H1 (cell line): ENCODE measurements at regions not wholly inside any gene's neighbourhood (a gene's known extent, or its start where the extent isn't known, plus 50 kb on each side); places are given as distances from the start of the nearest gene placed in this dataset.
A peak's percentile ranks its signal among the peaks of the same experiment; 100 is the strongest.

Experiments used
- CTCF ChIA-PET: fragments of 300-600 bp; sonication (Branson Sonifier 250); formaldehyde crosslinking; loops from one replicate; lab custom pipeline; 2021; ENCODE audit not compliant: partially characterized antibody; lab: Charles Lee
- POLR2A ChIA-PET: fragments of 300-600 bp; sonication (Branson Sonifier 250); formaldehyde crosslinking; loops from one replicate; lab custom pipeline; 2021; ENCODE audit warnings: inconsistent platforms; ENCODE audit not compliant: partially characterized antibody; lab: Charles Lee
- DNase-seq, 2 experiments: peaks; one replicate each; pipeline versions ENCODE4 v3.0.0 to v3.0.0-alpha.2; 2010 to 2022; ENCODE audit warnings: low spot score in 2 of 2, low read depth in 1 of 2, mixed read lengths in 1 of 2
- FAIRE-seq: peaks from 2 replicates; lab custom pipeline; 2011; peaks lifted over from hg19 to GRCh38; lab: Jason Lieb, UNC
- H2AFZ ChIP-seq: 2 replicates; pipeline ENCODE4 v1.8.1; 2012; ENCODE audit warnings: low read length, inconsistent platforms
- H2AK5ac ChIP-seq: 2 replicates; pipeline ENCODE4 v1.6.1; 2013; ENCODE audit warnings: low read depth, low read length
- H2BK120ac ChIP-seq: replicated peaks from 2 replicates; pipeline ENCODE3; 2013; ENCODE audit warnings: low read depth, low read length, inconsistent platforms
- H2BK12ac ChIP-seq: 2 replicates; pipeline ENCODE4 v1.6.1; 2013; ENCODE audit warnings: low read depth, low read length
- H2BK15ac ChIP-seq: 2 replicates; pipeline ENCODE4 v1.6.1; 2013; ENCODE audit warnings: low read length
- H2BK20ac ChIP-seq: 2 replicates; pipeline ENCODE4 v1.6.1; 2013; ENCODE audit warnings: low read length
- H2BK5ac ChIP-seq: 2 replicates; pipeline ENCODE4 v1.6.1; 2013; ENCODE audit warnings: low read depth, low read length
- H3K14ac ChIP-seq: 2 replicates; pipeline ENCODE4 v1.6.1; 2013; ENCODE audit warnings: inconsistent platforms; ENCODE audit not compliant: insufficient read length
- H3K18ac ChIP-seq: 2 replicates; pipeline ENCODE4 v1.6.1; 2013; ENCODE audit warnings: low read length; ENCODE audit errors: extremely low read depth
- H3K23ac ChIP-seq: 2 replicates; pipeline ENCODE4 v1.6.1; 2013; ENCODE audit warnings: inconsistent platforms; ENCODE audit not compliant: insufficient read length
- H3K23me2 ChIP-seq: 2 replicates; pipeline ENCODE4 v1.6.1; 2013; ENCODE audit warnings: low read depth, low read length
- H3K27ac ChIP-seq: 2 replicates; pipeline ENCODE4 v1.6.1; 2011; ENCODE audit warnings: low read depth, low read length, inconsistent platforms
- H3K27me3 ChIP-seq, 4 experiments: replicated peaks in 1 of 4; 1 replicate in 1 of 4; 2 replicates in 3 of 4; pipeline versions ENCODE4 v1.6.1 to v1.8.1; 2011 to 2013; ENCODE audit warnings: low read length in 3 of 4, mild to moderate bottlenecking in 3 of 4, inconsistent platforms in 2 of 4, mixed read lengths in 2 of 4, moderate library complexity in 1 of 4; ENCODE audit not compliant: control insufficient read depth in 3 of 4, insufficient read depth in 3 of 4; ENCODE audit errors: extremely low read depth in 1 of 4
- H3K36me3 ChIP-seq, 4 experiments: 2 replicates each; pipeline versions ENCODE4 v1.6.1 to v1.8.1; 2011 to 2013; ENCODE audit warnings: mild to moderate bottlenecking in 4 of 4, low read length in 3 of 4, moderate library complexity in 2 of 4, control low read depth in 1 of 4, inconsistent platforms in 1 of 4; ENCODE audit not compliant: insufficient read depth in 4 of 4, control insufficient read depth in 2 of 4
- H3K4ac ChIP-seq: replicated peaks from 2 replicates; pipeline ENCODE3; 2013; ENCODE audit warnings: low read length, low read depth, mixed read lengths, inconsistent platforms; ENCODE audit not compliant: insufficient read length
- H3K4me1 ChIP-seq, 4 experiments: replicated peaks in 1 of 4; 1 replicate in 1 of 4; 2 replicates in 3 of 4; pipeline versions ENCODE4 v1.6.1 to v1.8.1; 2011 to 2013; ENCODE audit warnings: low read length in 3 of 4, inconsistent platforms in 2 of 4, mixed read lengths in 1 of 4; ENCODE audit not compliant: insufficient read depth in 4 of 4, control insufficient read depth in 3 of 4
- H3K4me2 ChIP-seq, 2 experiments: 2 replicates each; pipeline versions ENCODE4 v1.6.1 to v1.8.1; 2011 to 2013; ENCODE audit warnings: low read depth in 2 of 2, low read length in 2 of 2, control low read depth in 1 of 2, inconsistent platforms in 1 of 2, mild to moderate bottlenecking in 1 of 2; ENCODE audit not compliant: insufficient read depth in 1 of 2
- H3K4me3 ChIP-seq, 4 experiments: fragments of 200-600, 300-600 bp in 1 of 4; sonication (generic), shearing (Covaris generic), sonication (Bioruptor Twin) in 1 of 4; 2 replicates each; pipeline versions ENCODE4 v1.5.1 to v1.8.1; 2011 to 2016; ENCODE audit warnings: low read length in 4 of 4, low read depth in 3 of 4, control low read depth in 2 of 4, inconsistent platforms in 2 of 4, mild to moderate bottlenecking in 2 of 4, mixed read lengths in 1 of 4, moderate library complexity in 1 of 4; ENCODE audit not compliant: insufficient read depth in 2 of 4; ENCODE audit errors: extremely low read depth in 1 of 4
- H3K56ac ChIP-seq: replicated peaks from 2 replicates; pipeline ENCODE3; 2013; ENCODE audit warnings: low read depth, mild to moderate bottlenecking, mixed read lengths, low read length, inconsistent platforms; ENCODE audit not compliant: insufficient read length
- H3K79me1 ChIP-seq: 2 replicates; pipeline ENCODE4 v1.6.1; 2013; ENCODE audit warnings: low read depth, low read length, control low read depth
- H3K79me2 ChIP-seq, 2 experiments: 2 replicates each; pipeline versions ENCODE4 v1.6.1 to v1.8.1; 2012 to 2013; ENCODE audit warnings: low read length in 2 of 2, mild to moderate bottlenecking in 2 of 2, inconsistent platforms in 1 of 2; ENCODE audit not compliant: insufficient read depth in 2 of 2, control insufficient read depth in 1 of 2
- H3K9ac ChIP-seq, 4 experiments: replicated peaks in 1 of 4; 1 replicate in 1 of 4; 2 replicates in 3 of 4; pipeline versions ENCODE4 v1.6.1 to v1.8.1; 2011 to 2013; ENCODE audit warnings: low read depth in 3 of 4, low read length in 3 of 4, control low read depth in 2 of 4, mild to moderate bottlenecking in 2 of 4, moderate library complexity in 2 of 4, inconsistent platforms in 1 of 4; ENCODE audit errors: extremely low read depth in 1 of 4
- H3K9me3 ChIP-seq, 2 experiments: 2 replicates each; pipeline versions ENCODE4 v1.6.1 to v1.8.1; 2012 to 2013; ENCODE audit warnings: mild to moderate bottlenecking in 2 of 2, moderate library complexity in 2 of 2, control low read depth in 1 of 2, inconsistent platforms in 1 of 2, low read depth in 1 of 2, low read length in 1 of 2, mixed read lengths in 1 of 2; ENCODE audit not compliant: insufficient read depth in 2 of 2
- H4K20me1 ChIP-seq, 2 experiments: replicated peaks in 1 of 2; 2 replicates each; pipeline versions ENCODE3 to v1.8.1; 2011 to 2013; ENCODE audit warnings: inconsistent platforms in 2 of 2, low read length in 2 of 2, mild to moderate bottlenecking in 1 of 2; ENCODE audit not compliant: insufficient read depth in 2 of 2, control insufficient read depth in 1 of 2
- H4K5ac ChIP-seq: 2 replicates; pipeline ENCODE4 v1.6.1; 2013; ENCODE audit warnings: low read length, low read depth, mixed read lengths, inconsistent platforms; ENCODE audit not compliant: insufficient read length
- H4K8ac ChIP-seq: 2 replicates; pipeline ENCODE4 v1.8.0; 2013; ENCODE audit warnings: mild to moderate bottlenecking, moderate library complexity, low read length, inconsistent platforms; ENCODE audit not compliant: insufficient read depth; ENCODE audit errors: extremely low read depth
- H4K91ac ChIP-seq: replicated peaks from 2 replicates; pipeline ENCODE3; 2013; ENCODE audit warnings: low read length, mixed read lengths, inconsistent platforms; ENCODE audit not compliant: insufficient read length
- CTCF ChIP-seq, 3 experiments: IDR thresholded peaks; 1 replicate in 2 of 3; 2 replicates in 1 of 3; pipeline versions ENCODE4 v1.5.1 to v1.6.1; 2011; ENCODE audit warnings: low read length in 3 of 3, mild to moderate bottlenecking in 3 of 3, inconsistent platforms in 2 of 3, low read depth in 1 of 3, moderate library complexity in 1 of 3; ENCODE audit not compliant: insufficient read depth in 1 of 3; ENCODE audit errors: control extremely low read depth in 1 of 3
- EGR1 ChIP-seq: IDR thresholded peaks from 2 replicates; pipeline ENCODE4 v1.6.1; 2011; ENCODE audit warnings: low read depth, low read length, borderline replicate concordance
- MAFK ChIP-seq: IDR thresholded peaks from 2 replicates; pipeline ENCODE4 v1.6.1; 2012; ENCODE audit warnings: low read depth, mild to moderate bottlenecking, improper control_type of control experiment, low read length
- POLR2AphosphoS5 ChIP-seq: IDR thresholded peaks from 2 replicates; pipeline ENCODE4 v1.6.1; 2011; ENCODE audit warnings: low read depth, low read length
- RNF2 ChIP-seq: fragments of 200-900, 300-1000 bp; sonication (generic); IDR thresholded peaks from 2 replicates; pipeline ENCODE4 v1.7.1; 2016; ENCODE audit warnings: borderline replicate concordance, low read depth, mild to moderate bottlenecking, antibody characterized with exemption, low read length; ENCODE audit not compliant: poor library complexity, severe bottlenecking; ENCODE audit errors: missing control alignments
- SIN3A ChIP-seq, 2 experiments: IDR thresholded peaks in 1 of 2; conservative IDR thresholded peaks in 1 of 2; 2 replicates each; pipeline ENCODE4 v1.6.1; 2011 to 2012; ENCODE audit warnings: low read length in 2 of 2, improper control_type of control experiment in 1 of 2, low read depth in 1 of 2, mild to moderate bottlenecking in 1 of 2
- WGBS, 2 experiments: shearing (Covaris generic) in 1 of 2; methylation state at CpG; one replicate each; pipeline versions ENCODE4 v1.1.6 to v1.1.7; 2013 to 2015; ENCODE audit warnings: low lambda C conversion rate in 2 of 2, mixed read lengths in 2 of 2, inconsistent platforms in 1 of 2, low coverage in 1 of 2, missing lambda C conversion rate in 1 of 2; ENCODE audit not compliant: insufficient replicate concordance in 2 of 2, insufficient coverage in 1 of 2, insufficient read length in 1 of 2; ENCODE audit errors: extremely low coverage in 1 of 2, missing lambda C conversion rate in 1 of 2; 5-methylcytosine and 5-hydroxymethylcytosine counted together

GRCh38 chr5:168142402-168142801, 149.0 kb upstream of the WWC1 start:
- Histone ChIP-seq H2BK12ac (no peak overlapping the region), H3K4me1 (peaks cover 0 to 4% (median 2%) of the 10 kb centered on the region in 4 experiments; a peak in 4 of 7 replicates), H3K23me2 (no peaks in the 10 kb centered on the region), H3K9me3 (no peaks in the 10 kb centered on the region), H3K36me3 (no peaks in the 10 kb centered on the region), H4K5ac (no peak overlapping the region), H3K4me2 (no peak overlapping the region), H2BK120ac (no peak overlapping the region), H3K27ac (no peak overlapping the region), H2BK20ac (no peak overlapping the region), H3K18ac (no peak overlapping the region), H2BK5ac (no peak overlapping the region), H4K20me1 (no peaks in the 10 kb centered on the region), H3K4me3 (no peak overlapping the region), H2AK5ac (no peak overlapping the region), H3K56ac (no peak overlapping the region), H3K79me2 (no peaks in the 10 kb centered on the region), H4K91ac (no peak overlapping the region), H3K14ac (no peak overlapping the region), H3K9ac (no peak overlapping the region), H3K23ac (no peak overlapping the region), H2BK15ac (no peak overlapping the region), H3K27me3 (no peaks in the 10 kb centered on the region), H3K4ac (no peak overlapping the region), H4K8ac (no peak overlapping the region), H2AFZ (no peak overlapping the region), H3K79me1 (no peaks in the 10 kb centered on the region)
- FAIRE-seq: peak; percentile 71
- CTCF ChIA-PET: interaction anchor here (1.1 to 2.0 kb wide), 2 partner anchors 28 to 78 kb away, joined by 3 to 6 read pairs; no protein-coding TSS in a partner anchor
- no peak for DNase-seq
- POLR2A ChIA-PET: no interaction called here
- WGBS, 2 experiments: 86% methylated on average over 2 of the region's 2 CpGs; no CpG with 5 or more reads in 1 of the 2 experiments
- no peak for TF ChIP-seq EGR1
- TF ChIP-seq POLR2AphosphoS5: no peak
- TF ChIP-seq MAFK: no peak
- no peak for TF ChIP-seq SIN3A (conservative IDR thresholded peaks at IDR 0.05 in 1 of 2, IDR thresholded peaks at IDR 0.05 in 1 of 2; ENCODE audit: low read depth in 1 of 2, low read length in 2 of 2)
- TF ChIP-seq RNF2: no peak
- TF ChIP-seq CTCF (IDR thresholded peaks at IDR 0.05; ENCODE audit: control extremely low read depth in 1 of 3, insufficient read depth in 1 of 3, low read depth in 1 of 3, low read length in 3 of 3): no peak
